ENCODE measurements at regions not wholly inside any gene's neighbourhood (a gene's known extent, or its start where the extent isn't known, plus 50 kb on each side); places are given as distances from the start of the nearest gene placed in this dataset.

GRCh38 chr6:21828704-21829103, 235.2 kb downstream of the SOX4 start (continued):
- TF ChIP-seq HNF4A (conservative IDR thresholded peaks at IDR 0.05) = no peak

GRCh38 chr6:21829126-21829525, 235.6 kb downstream of the SOX4 start:
- Histone ChIP-seq H3K4me3 (ENCODE audit: low read depth in 1 of 3, low read length in 3 of 3) (no peak overlapping the region), H3K27ac (ENCODE audit: low read depth in 1 of 2, low read length in 2 of 2) (no peak overlapping the region)
- 84% methylated on average over 3 of the region's 3 CpGs for WGBS

GRCh38 chr6:21831521-21832291, 238.2 kb downstream of the SOX4 start:
- no peak for DNase-seq (ENCODE audit: low spot score)
- no peaks in the 10 kb centered on the region for H3K36me3 ChIP-seq (ENCODE audit: control insufficient read depth in 4 of 4, insufficient read depth in 3 of 4, low read depth in 1 of 4, low read length in 3 of 4)
- H3K4me3 ChIP-seq (ENCODE audit: low read depth in 1 of 3, low read length in 3 of 3) = no peak overlapping the region
- no peak overlapping the region for H3K27ac ChIP-seq (ENCODE audit: low read depth in 1 of 2, low read length in 2 of 2)
- WGBS = 73% methylated on average over 8 of the region's 8 CpGs
- H3K27me3 ChIP-seq (ENCODE audit: control insufficient read depth in 4 of 4, insufficient read depth in 4 of 4, low read length in 3 of 4) = no peaks in the 10 kb centered on the region
- H3K9me3 ChIP-seq (ENCODE audit: control insufficient read depth in 4 of 4, low read length in 3 of 4) = no peaks in the 10 kb centered on the region
- no peak overlapping the region for H3K9ac ChIP-seq (ENCODE audit: low read depth in 1 of 2, low read length in 2 of 2)
- H3K4me1 ChIP-seq (ENCODE audit: control insufficient read depth in 4 of 4, insufficient read depth in 4 of 4, low read length in 3 of 4) = no peaks in the 10 kb centered on the region
- TF ChIP-seq SP1 (IDR thresholded peaks at IDR 0.05) (no peak), ZBTB33 (IDR thresholded peaks at IDR 0.05) (no peak), MAX (IDR thresholded peaks at IDR 0.05) (no peak), REST (IDR thresholded peaks at IDR 0.05) (no peak), YY1 (IDR thresholded peaks at IDR 0.05) (no peak), FOXA1 (IDR thresholded peaks at IDR 0.05) (no peak), HNF4G (IDR thresholded peaks at IDR 0.05) (no peak), NR2F2 (IDR thresholded peaks at IDR 0.05) (no peak), GABPA (IDR thresholded peaks at IDR 0.05 in 1 of 2, conservative IDR thresholded peaks at IDR 0.05 in 1 of 2) (no peak), TAF1 (conservative IDR thresholded peaks at IDR 0.05) (no peak), RXRA (IDR thresholded peaks at IDR 0.05) (no peak), EGR1 (IDR thresholded peaks at IDR 0.05; ENCODE audit: low read depth in 2 of 2) (no peak), CTCF (IDR thresholded peaks at IDR 0.05; ENCODE audit: low read depth, low read length, missing input control) (no peak), RAD21 (IDR thresholded peaks at IDR 0.05) (no peak)

More at GRCh38 chr6:21829126-21829525, 235.6 kb downstream of the SOX4 start:
- TF ChIP-seq CTCF (IDR thresholded peaks at IDR 0.05; ENCODE audit: low read depth, low read length, missing input control) (no peak), ATF3 (IDR thresholded peaks at IDR 0.05) (no peak), HNF4G (IDR thresholded peaks at IDR 0.05) (no peak), JUND (IDR thresholded peaks at IDR 0.05) (no peak), RAD21 (IDR thresholded peaks at IDR 0.05) (no peak)
- DNase-seq (ENCODE audit: low spot score) = no peak
- H3K9ac ChIP-seq (ENCODE audit: low read depth in 1 of 2, low read length in 2 of 2) = no peak overlapping the region
- no peaks in the 10 kb centered on the region for H3K9me3 ChIP-seq (ENCODE audit: control insufficient read depth in 4 of 4, low read length in 3 of 4)
- peaks cover 0 to 1% (median 0%) of the 10 kb centered on the region in 4 donors for H3K4me1 ChIP-seq (ENCODE audit: control insufficient read depth in 4 of 4, insufficient read depth in 4 of 4, low read length in 3 of 4)
- no peaks in the 10 kb centered on the region for H3K27me3 ChIP-seq (ENCODE audit: control insufficient read depth in 4 of 4, insufficient read depth in 4 of 4, low read length in 3 of 4)
- no peaks in the 10 kb centered on the region for H3K36me3 ChIP-seq (ENCODE audit: control insufficient read depth in 4 of 4, insufficient read depth in 3 of 4, low read depth in 1 of 4, low read length in 3 of 4)
